Stimulated activated effector memory CD8-positive, alpha-beta T cell treated with anti-CD3 and anti-CD28 coated beads, Interleukin-12 subunit alpha, Interleukin-12 subunit beta, amount 100 ng/mL, for 72 hours (primary cell): ENCODE measurements at regions not wholly inside any gene's neighbourhood (a gene's known extent, or its start where the extent isn't known, plus 50 kb on each side); places are given as distances from the start of the nearest gene placed in this dataset.

Experiments used
- ATAC-seq: fragments of 150-1000 bp; cut with Tn5 transposase; 2 replicates; pipeline ENCODE4 v1.10.0; 2021
- DNase-seq, 2 donors: peaks; one replicate each; pipeline ENCODE4 v3.0.0; 2021 to 2022; ENCODE audit warnings: low spot score in 2 of 2
- H3K27ac Mint-ChIP-seq: one replicate; pipeline ENCODE4 v1.8.0; 2022; ENCODE audit warnings: mild to moderate bottlenecking, mixed read lengths
- H3K36me3 Mint-ChIP-seq: one replicate; pipeline ENCODE4 v1.8.0; 2022; ENCODE audit warnings: mild to moderate bottlenecking, mixed read lengths
- H3K4me1 Mint-ChIP-seq: one replicate; pipeline ENCODE4 v1.8.0; 2022; ENCODE audit warnings: mixed read lengths
- H3K4me3 Mint-ChIP-seq: one replicate; pipeline ENCODE4 v1.8.0; 2022; ENCODE audit warnings: mild to moderate bottlenecking, mixed read lengths
- H3K9me3 Mint-ChIP-seq: one replicate; pipeline ENCODE4 v1.8.0; 2022; ENCODE audit warnings: mixed read lengths

GRCh38 chr4:42716996-42717395 lies 60.1 kb upstream of the ATP8A1 start:
- H3K4me3 Mint-ChIP-seq: no peak overlapping the region
- no peaks in the 10 kb centered on the region for H3K9me3 Mint-ChIP-seq
- H3K4me1 Mint-ChIP-seq: no peaks in the 10 kb centered on the region
- H3K27ac Mint-ChIP-seq: no peak overlapping the region
- no peak for DNase-seq
- no peak for ATAC-seq
- H3K36me3 Mint-ChIP-seq: no peaks in the 10 kb centered on the region

- Mint-ChIP-seq H3K9me3 (no peaks in the 10 kb centered on the region), H3K4me3 (no peak overlapping the region), H3K27ac (no peak overlapping the region), H3K36me3 (no peaks in the 10 kb centered on the region), H3K4me1 (no peaks in the 10 kb centered on the region)
- ATAC-seq (no peak), DNase-seq (no peak)
Observed at GRCh38 chr4:42715807-42716482, 59.0 kb upstream of the ATP8A1 start.

GRCh38 chr4:42713391-42713790 lies 56.5 kb upstream of the ATP8A1 start:
- no peak for DNase-seq
- H3K27ac Mint-ChIP-seq: no peak overlapping the region
- H3K4me3 Mint-ChIP-seq: no peak overlapping the region
- no peaks in the 10 kb centered on the region for H3K9me3 Mint-ChIP-seq
- ATAC-seq: no peak
- no peaks in the 10 kb centered on the region for H3K36me3 Mint-ChIP-seq
- H3K4me1 Mint-ChIP-seq: no peaks in the 10 kb centered on the region

GRCh38 chr4:42712854-42713253 lies 55.9 kb upstream of the ATP8A1 start:
- no peak overlapping the region for H3K4me3 Mint-ChIP-seq
- DNase-seq (no peak), ATAC-seq (no peak)
- no peaks in the 10 kb centered on the region for H3K4me1 Mint-ChIP-seq
- no peaks in the 10 kb centered on the region for H3K9me3 Mint-ChIP-seq
- no peaks in the 10 kb centered on the region for H3K36me3 Mint-ChIP-seq
- H3K27ac Mint-ChIP-seq: no peak overlapping the region

- ATAC-seq (no peak), DNase-seq (no peak)
- no peak overlapping the region for H3K27ac Mint-ChIP-seq
- no peak overlapping the region for H3K4me3 Mint-ChIP-seq
- H3K36me3 Mint-ChIP-seq: no peaks in the 10 kb centered on the region
- H3K4me1 Mint-ChIP-seq: no peaks in the 10 kb centered on the region
- H3K9me3 Mint-ChIP-seq: no peaks in the 10 kb centered on the region
Observed at GRCh38 chr4:42711496-42711895, 54.6 kb upstream of the ATP8A1 start.

GRCh38 chr4:42710761-42711160 lies 53.9 kb upstream of the ATP8A1 start:
- Mint-ChIP-seq H3K9me3 (no peaks in the 10 kb centered on the region), H3K36me3 (no peaks in the 10 kb centered on the region), H3K4me3 (no peak overlapping the region), H3K27ac (no peak overlapping the region), H3K4me1 (no peaks in the 10 kb centered on the region)
- ATAC-seq: no peak
- no peak for DNase-seq

GRCh38 chr4:42710329-42710728 lies 53.4 kb upstream of the ATP8A1 start:
- no peak overlapping the region for H3K4me3 Mint-ChIP-seq

GRCh38 chr4:42709392-42710065 lies 52.6 kb upstream of the ATP8A1 start:
- H3K27ac Mint-ChIP-seq: no peak overlapping the region
- no peaks in the 10 kb centered on the region for H3K36me3 Mint-ChIP-seq
- DNase-seq (no peak), ATAC-seq (no peak)
- H3K4me1 Mint-ChIP-seq: no peaks in the 10 kb centered on the region
- no peak overlapping the region for H3K4me3 Mint-ChIP-seq
- no peaks in the 10 kb centered on the region for H3K9me3 Mint-ChIP-seq

More at GRCh38 chr4:42710329-42710728, 53.4 kb upstream of the ATP8A1 start:
- ATAC-seq: no peak
- Mint-ChIP-seq H3K36me3 (no peaks in the 10 kb centered on the region), H3K9me3 (no peaks in the 10 kb centered on the region), H3K4me1 (no peaks in the 10 kb centered on the region), H3K27ac (no peak overlapping the region)
- no peak for DNase-seq

- no peaks in the 10 kb centered on the region for H3K4me1 Mint-ChIP-seq
- H3K36me3 Mint-ChIP-seq: no peaks in the 10 kb centered on the region
- DNase-seq: no peak
- H3K27ac Mint-ChIP-seq: no peak overlapping the region
- H3K4me3 Mint-ChIP-seq: no peak overlapping the region
- ATAC-seq: no peak
- no peaks in the 10 kb centered on the region for H3K9me3 Mint-ChIP-seq
Observed at GRCh38 chr4:42708625-42709024, 51.7 kb upstream of the ATP8A1 start.
